HL-60 (cell line): ENCODE measurements at regions not wholly inside any gene's neighbourhood (a gene's known extent, or its start where the extent isn't known, plus 50 kb on each side); places are given as distances from the start of the nearest gene placed in this dataset.

Experiments
- DNase-seq, 2 experiments: peaks; one replicate each; pipeline ENCODE4 v3.0.0-alpha.2; 2010 to 2020; ENCODE audit warnings: low read depth in 1 of 2, low spot score in 1 of 2
- H3K27ac ChIP-seq: fragments of 250-450 bp; sonication (Bioruptor Pico); replicated peaks from 2 replicates; pipeline ENCODE4 v1.5.1; 2020; ENCODE audit warnings: mild to moderate bottlenecking, moderate library complexity
- H3K27me3 ChIP-seq: fragments of 250-450 bp; sonication (Bioruptor Pico); 2 replicates; pipeline ENCODE4 v1.5.1; 2021; ENCODE audit warnings: mild to moderate bottlenecking, moderate library complexity; ENCODE audit not compliant: insufficient read depth, poor library complexity, severe bottlenecking
- H3K4me3 ChIP-seq: replicated peaks from 2 replicates; pipeline ENCODE4 v1.5.1; 2011; ENCODE audit warnings: mild to moderate bottlenecking, control low read depth, low read length; ENCODE audit not compliant: insufficient read depth
- CTCF ChIP-seq: IDR thresholded peaks from one replicate; pipeline ENCODE4 v1.5.1; 2011; ENCODE audit warnings: low read length, control low read depth, inconsistent platforms; ENCODE audit not compliant: insufficient read depth
- GABPA ChIP-seq: IDR thresholded peaks from 2 replicates; pipeline ENCODE4 v1.6.1; 2012; ENCODE audit warnings: low read depth
- POLR2AphosphoS5 ChIP-seq: IDR thresholded peaks from 2 replicates; pipeline ENCODE4 v1.6.1; 2012; ENCODE audit warnings: low read depth
- REST ChIP-seq: IDR thresholded peaks from 2 replicates; pipeline ENCODE4 v1.6.1; 2012; ENCODE audit warnings: low read depth; ENCODE audit not compliant: insufficient replicate concordance
- SPI1 ChIP-seq: IDR thresholded peaks from 2 replicates; pipeline ENCODE4 v1.6.1; 2012; ENCODE audit warnings: low read depth, mild to moderate bottlenecking, borderline replicate concordance

GRCh38 chr11:116601814-116602636 lies 170.8 kb downstream of the BUD13 start:
- H3K27me3 ChIP-seq, result no peaks in the 10 kb centered on the region
- no peak overlapping the region for H3K4me3 ChIP-seq
- no peak for TF ChIP-seq SPI1
- TF ChIP-seq CTCF, result no peak
- TF ChIP-seq POLR2AphosphoS5, result no peak
- TF ChIP-seq REST, result no peak
- no peak for TF ChIP-seq GABPA
- DNase-seq, result peak; percentile 0 to 11
- no peak overlapping the region for H3K27ac ChIP-seq

- no peaks in the 10 kb centered on the region for H3K27me3 ChIP-seq
- TF ChIP-seq REST, result no peak
- no peak for TF ChIP-seq GABPA
- no peak for TF ChIP-seq POLR2AphosphoS5
- no peak for TF ChIP-seq CTCF
- TF ChIP-seq SPI1, result peak; percentile 38; the same call in 1 of the 2 replicates
- no peak overlapping the region for H3K4me3 ChIP-seq
- DNase-seq, result peak in 1 of 2 experiments; percentile 5
- H3K27ac ChIP-seq, result no peak overlapping the region
These were observed 171.9 kb downstream of the BUD13 start for GRCh38 chr11:116600930-116601329.

- no peak overlapping the region for H3K27ac ChIP-seq
- no peak for TF ChIP-seq SPI1
- TF ChIP-seq REST, result no peak
- no peak for TF ChIP-seq CTCF
- no peak for TF ChIP-seq POLR2AphosphoS5
- no peak for TF ChIP-seq GABPA
- H3K27me3 ChIP-seq, result no peaks in the 10 kb centered on the region
These were observed 174.2 kb downstream of the BUD13 start for GRCh38 chr11:116598556-116598955.

More at GRCh38 chr11:116598556-116598955, 174.2 kb downstream of the BUD13 start:
- no peak for DNase-seq
- H3K4me3 ChIP-seq, result no peak overlapping the region
